GM23338 (cell line): ENCODE measurements at regions not wholly inside any gene's neighbourhood (a gene's known extent, or its start where the extent isn't known, plus 50 kb on each side); places are given as distances from the start of the nearest gene placed in this dataset.
A peak's percentile ranks its signal among the peaks of the same experiment; 100 is the strongest.

Experiments used
- ATAC-seq: fragments of 200-7000 bp; cut with Tn5 transposase; 3 replicates; pipeline ENCODE4 v1.9.1; 2020
- DNase-seq: peaks from one replicate; pipeline ENCODE4 v3.0.0-alpha.2; 2015; ENCODE audit warnings: low spot score
- H2AFZ ChIP-seq: fragments of 200-600 bp; sonication (generic); 2 replicates; pipeline ENCODE4 v1.8.0; 2016; ENCODE audit warnings: antibody characterized with exemption, mild to moderate bottlenecking, moderate library complexity
- H3F3A ChIP-seq: fragments of 200-600 bp; sonication (generic); replicated peaks from 2 replicates; pipeline ENCODE4 v1.8.0; 2017; ENCODE audit warnings: antibody characterized with exemption, mixed run types, low read depth
- H3K27ac ChIP-seq: fragments of 200-600 bp; sonication (generic); 2 replicates; pipeline ENCODE4 v1.6.1; 2016; ENCODE audit warnings: low read depth
- H3K27me3 ChIP-seq: fragments of 200-600 bp; sonication (generic); 2 replicates; pipeline ENCODE4 v1.8.0; 2016; ENCODE audit warnings: mild to moderate bottlenecking, mixed run types, moderate library complexity; ENCODE audit not compliant: insufficient read depth
- H3K36me3 ChIP-seq: fragments of 200-600 bp; sonication (generic); 2 replicates; pipeline ENCODE4 v1.8.0; 2016; ENCODE audit warnings: mild to moderate bottlenecking; ENCODE audit not compliant: insufficient read depth
- H3K4me1 ChIP-seq: fragments of 200-600 bp; sonication (generic); 2 replicates; pipeline ENCODE4 v1.8.0; 2016; ENCODE audit warnings: mild to moderate bottlenecking, moderate library complexity; ENCODE audit not compliant: insufficient read depth
- H3K4me2 ChIP-seq: fragments of 200-600 bp; sonication (generic); 2 replicates; pipeline ENCODE4 v1.7.1; 2017; ENCODE audit warnings: mixed run types
- H3K4me3 ChIP-seq: fragments of 200-600 bp; sonication (generic); 2 replicates; pipeline ENCODE4 v1.6.1; 2016; ENCODE audit warnings: mixed run types
- H3K79me2 ChIP-seq: fragments of 200-600 bp; sonication (generic); replicated peaks from 2 replicates; pipeline ENCODE4 v1.8.0; 2017; ENCODE audit warnings: mild to moderate bottlenecking; ENCODE audit not compliant: insufficient read depth
- H3K9me2 ChIP-seq: fragments of 200-600 bp; sonication (generic); 2 replicates; pipeline ENCODE4 v1.8.0; 2017; ENCODE audit not compliant: insufficient read depth
- H4K20me1 ChIP-seq: fragments of 200-600 bp; sonication (generic); replicated peaks from 2 replicates; pipeline ENCODE4 v1.8.0; 2017; ENCODE audit warnings: mild to moderate bottlenecking; ENCODE audit not compliant: insufficient read depth
- H3K27ac Mint-ChIP-seq: 2 replicates; pipeline ENCODE4 v1.8.0; 2020; ENCODE audit warnings: inconsistent platforms, mild to moderate bottlenecking, moderate library complexity, mixed read lengths
- H3K27me3 Mint-ChIP-seq: 3 replicates; pipeline ENCODE4 v1.8.0; 2022; ENCODE audit warnings: low read depth, mild to moderate bottlenecking, moderate library complexity, mixed read lengths, inconsistent platforms; ENCODE audit not compliant: insufficient read depth, poor library complexity
- H3K36me3 Mint-ChIP-seq: 3 replicates; pipeline ENCODE4 v1.8.0; 2021; ENCODE audit warnings: low read depth, mild to moderate bottlenecking, inconsistent platforms, moderate library complexity, mixed read lengths
- H3K4me1 Mint-ChIP-seq: 3 replicates; pipeline ENCODE4 v1.8.0; 2020; ENCODE audit warnings: mild to moderate bottlenecking, inconsistent platforms, mixed read lengths
- H3K4me3 Mint-ChIP-seq: 3 replicates; pipeline ENCODE4 v1.8.0; 2021; ENCODE audit warnings: moderate library complexity, mild to moderate bottlenecking, inconsistent platforms, mixed read lengths
- H3K9me3 Mint-ChIP-seq: 3 replicates; pipeline ENCODE4 v1.8.0; 2020; ENCODE audit warnings: moderate library complexity, mild to moderate bottlenecking, inconsistent platforms, mixed read lengths
- CREB1 ChIP-seq: fragments of 250-450 bp; sonication (Bioruptor Pico); IDR thresholded peaks from 2 replicates; pipeline ENCODE4 v1.5.0; 2020; ENCODE audit warnings: low read depth, mild to moderate bottlenecking, moderate library complexity
- ETS1 ChIP-seq: IDR thresholded peaks from 2 replicates; pipeline ENCODE4 v1.6.1; 2016; ENCODE audit warnings: antibody characterized with exemption
- EZH2phosphoT487 ChIP-seq: fragments of 200-600 bp; sonication (generic); IDR thresholded peaks from one replicate; pipeline ENCODE4 v1.8.1; 2018; ENCODE audit warnings: antibody characterized with exemption; ENCODE audit not compliant: unreplicated experiment
- NANOG ChIP-seq: IDR thresholded peaks from 2 replicates; pipeline ENCODE4 v1.6.1; 2016; ENCODE audit warnings: antibody characterized with exemption, borderline replicate concordance
- REST ChIP-seq: IDR thresholded peaks from one replicate; pipeline ENCODE4 v1.6.1; 2018; ENCODE audit warnings: antibody characterized with exemption; ENCODE audit not compliant: unreplicated experiment
- ZNF114 ChIP-seq: fragments of 250-450 bp; sonication (Bioruptor Pico); IDR thresholded peaks from 2 replicates; pipeline ENCODE4 v1.5.0; 2020; ENCODE audit warnings: mild to moderate bottlenecking, moderate library complexity

GRCh38 chr2:65700720-65701119 is 268.3 kb upstream of the SPRED2 start:
- Histone ChIP-seq H2AFZ (no peak overlapping the region), H3K79me2 (no peaks in the 10 kb centered on the region), H3K4me1 (no peaks in the 10 kb centered on the region), H3K36me3 (no peaks in the 10 kb centered on the region), H3F3A (no peaks in the 10 kb centered on the region), H3K27me3 (no peaks in the 10 kb centered on the region), H3K4me3 (no peak overlapping the region), H3K27ac (no peak overlapping the region), H4K20me1 (no peaks in the 10 kb centered on the region), H3K4me2 (no peak overlapping the region), H3K9me2 (peaks cover 2% of the 10 kb centered on the region; the same call in 1 of the 2 replicates)
- Mint-ChIP-seq H3K27ac (peak overlapping the region; percentile 15; the same call in 1 of the 2 replicates), H3K4me3 (no peak overlapping the region), H3K4me1 (no peaks in the 10 kb centered on the region), H3K9me3 (no peaks in the 10 kb centered on the region), H3K36me3 (no peaks in the 10 kb centered on the region), H3K27me3 (peaks cover 3% of the 10 kb centered on the region)
- no peak for TF ChIP-seq NANOG
- DNase-seq: no peak
- ATAC-seq: peak; percentile 40; the same call in 2 of the 3 replicates

- no peaks in the 10 kb centered on the region for H3F3A ChIP-seq
- no peak for DNase-seq
- H3K27me3 ChIP-seq: no peaks in the 10 kb centered on the region
- no peak overlapping the region for H3K4me2 ChIP-seq
- no peaks in the 10 kb centered on the region for H3K4me1 ChIP-seq
- H3K36me3 ChIP-seq: no peaks in the 10 kb centered on the region
- no peak overlapping the region for H2AFZ ChIP-seq
- H3K4me1 Mint-ChIP-seq: no peaks in the 10 kb centered on the region
- no peak overlapping the region for H3K27ac ChIP-seq
- no peaks in the 10 kb centered on the region for H3K79me2 ChIP-seq
- H3K4me3 Mint-ChIP-seq: no peak overlapping the region
- H3K27ac Mint-ChIP-seq: no peak overlapping the region
- TF ChIP-seq ZNF114 (CRISPR knock-in tag) (no peak), EZH2phosphoT487 (no peak), ETS1 (no peak), NANOG (no peak), CREB1 (no peak), REST (no peak)
- no peak overlapping the region for H3K4me3 ChIP-seq
- peaks cover 3% of the 10 kb centered on the region for H3K27me3 Mint-ChIP-seq
- H3K9me3 Mint-ChIP-seq: no peaks in the 10 kb centered on the region
- ATAC-seq: peak; percentile 28; the same call in 2 of the 3 replicates
- H3K9me2 ChIP-seq: peaks cover 3% of the 10 kb centered on the region; the same call in 1 of the 2 replicates
- H3K36me3 Mint-ChIP-seq: no peaks in the 10 kb centered on the region
- no peaks in the 10 kb centered on the region for H4K20me1 ChIP-seq
Measured at GRCh38 chr2:65700004-65700651, 267.7 kb upstream of the SPRED2 start.
